A172 (cell line): ENCODE measurements at regions not wholly inside any gene's neighbourhood (a gene's known extent, or its start where the extent isn't known, plus 50 kb on each side); places are given as distances from the start of the nearest gene placed in this dataset.
"Not testable (repeated sequence)": the region's sequence is repeated elsewhere in the genome, so short reads cannot be mapped to it uniquely, and the experiment has no call there.

Experiments used
- DNase-seq: peaks from one replicate; pipeline ENCODE4 v3.0.0-alpha.2; 2015; ENCODE audit warnings: low spot score

GRCh38 chr5:24135536-24135935 lies 509.2 kb downstream of the CDH10 start:
- DNase-seq: no peak

- DNase-seq: no peak
These were observed 503.7 kb downstream of the CDH10 start for GRCh38 chr5:24141046-24141445.

- DNase-seq: no peak
These were observed 502.4 kb downstream of the CDH10 start for GRCh38 chr5:24142341-24142740.

GRCh38 chr5:24145806-24146205 lies 499.0 kb downstream of the CDH10 start:
- DNase-seq: no peak

GRCh38 chr5:24161559-24161958 lies 483.2 kb downstream of the CDH10 start:
- peak; percentile 73 for DNase-seq

- DNase-seq: no peak
These were observed 482.4 kb downstream of the CDH10 start for GRCh38 chr5:24162343-24162742.

- DNase-seq: peak; percentile 68
These were observed 481.7 kb downstream of the CDH10 start for GRCh38 chr5:24163091-24163490.

- no peak for DNase-seq
These were observed 477.0 kb downstream of the CDH10 start for GRCh38 chr5:24167806-24168205.

- no peak for DNase-seq
These were observed 474.8 kb downstream of the CDH10 start for GRCh38 chr5:24170026-24170425.

GRCh38 chr5:24170930-24171329 lies 473.8 kb downstream of the CDH10 start:
- DNase-seq: not testable (repeated sequence)

GRCh38 chr5:24177821-24178220 lies 467.0 kb downstream of the CDH10 start:
- peak; percentile 49 for DNase-seq

GRCh38 chr5:24183981-24184380 lies 460.8 kb downstream of the CDH10 start:
- DNase-seq: no peak

- DNase-seq: peak; percentile 38
These were observed 456.4 kb downstream of the CDH10 start for GRCh38 chr5:24188216-24188925.

- DNase-seq: no peak
These were observed 448.0 kb downstream of the CDH10 start for GRCh38 chr5:24196789-24197188.

- no peak for DNase-seq
These were observed 436.1 kb downstream of the CDH10 start for GRCh38 chr5:24208686-24209106.

- no peak for DNase-seq
These were observed 429.7 kb downstream of the CDH10 start for GRCh38 chr5:24215114-24215513.

- peak; percentile 58 for DNase-seq
These were observed 421.9 kb downstream of the CDH10 start for GRCh38 chr5:24222876-24223275.

- peak; percentile 35 for DNase-seq
These were observed 419.7 kb downstream of the CDH10 start for GRCh38 chr5:24225051-24225450.

- DNase-seq: peak; percentile 38
These were observed 418.3 kb downstream of the CDH10 start for GRCh38 chr5:24226479-24226878.

GRCh38 chr5:24227881-24228280 lies 416.9 kb downstream of the CDH10 start:
- peak; percentile 64 for DNase-seq

- DNase-seq: no peak
These were observed 412.7 kb downstream of the CDH10 start for GRCh38 chr5:24232041-24232440.

- no peak for DNase-seq
These were observed 411.8 kb downstream of the CDH10 start for GRCh38 chr5:24232929-24233498.

- no peak for DNase-seq
These were observed 408.8 kb downstream of the CDH10 start for GRCh38 chr5:24235946-24236345.

GRCh38 chr5:24245821-24246220 lies 399.0 kb downstream of the CDH10 start:
- DNase-seq: peak; percentile 66
